SIG-M5 treated with dmso at 0.1 percent for 504 hours (cell line): ENCODE measurements at regions not wholly inside any gene's neighbourhood (a gene's known extent, or its start where the extent isn't known, plus 50 kb on each side); places are given as distances from the start of the nearest gene placed in this dataset.
"Not testable (repeated sequence)": the region's sequence is repeated elsewhere in the genome, so short reads cannot be mapped to it uniquely, and the experiment has no call there.

Experiments
- DNase-seq: peaks from one replicate; lab custom pipeline; 2025; ENCODE audit not compliant: unreplicated experiment; lab: John Stamatoyannopoulos, UW

DNA sequence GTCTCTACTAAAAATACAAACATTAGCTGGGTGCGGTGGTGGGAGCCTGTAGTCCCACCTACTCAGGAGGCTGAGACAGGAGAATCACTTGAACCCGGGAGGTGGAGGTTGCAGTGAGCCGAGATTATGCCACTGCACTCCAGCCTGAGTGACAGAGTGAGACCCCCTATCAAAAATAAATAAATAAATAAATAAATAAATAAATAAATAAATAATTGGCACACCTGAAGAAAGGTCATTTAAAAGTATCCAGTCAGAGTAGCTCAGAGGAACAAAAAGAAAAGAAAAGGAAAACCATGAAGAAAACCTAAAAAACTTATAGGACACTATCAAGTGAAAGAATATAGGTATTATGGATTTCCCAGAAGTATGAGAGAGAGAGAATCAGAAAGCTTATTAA, 330.1 kb upstream of the AR start:
- not testable (repeated sequence) for DNase-seq

DNA sequence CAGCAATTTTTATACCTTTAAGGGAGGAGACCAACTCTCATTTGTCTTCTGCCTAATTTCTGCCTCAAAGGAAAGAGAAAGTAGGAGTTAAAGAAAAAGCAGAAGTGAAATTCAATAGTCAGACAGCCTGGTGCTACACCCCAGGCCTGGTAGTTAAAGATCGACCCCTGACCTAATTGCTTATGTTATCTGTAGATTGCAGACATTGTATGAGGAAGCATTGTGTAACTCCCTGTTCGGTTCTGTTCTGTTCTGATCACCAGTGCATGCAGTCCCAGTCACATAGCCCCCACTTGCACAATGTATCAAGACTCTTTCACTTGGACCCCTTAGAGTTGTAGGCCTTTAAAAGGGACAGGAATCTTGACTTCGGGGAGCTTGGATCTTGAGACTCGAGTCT, 335.9 kb upstream of the AR start:
- DNase-seq, result peak; percentile 22

DNA sequence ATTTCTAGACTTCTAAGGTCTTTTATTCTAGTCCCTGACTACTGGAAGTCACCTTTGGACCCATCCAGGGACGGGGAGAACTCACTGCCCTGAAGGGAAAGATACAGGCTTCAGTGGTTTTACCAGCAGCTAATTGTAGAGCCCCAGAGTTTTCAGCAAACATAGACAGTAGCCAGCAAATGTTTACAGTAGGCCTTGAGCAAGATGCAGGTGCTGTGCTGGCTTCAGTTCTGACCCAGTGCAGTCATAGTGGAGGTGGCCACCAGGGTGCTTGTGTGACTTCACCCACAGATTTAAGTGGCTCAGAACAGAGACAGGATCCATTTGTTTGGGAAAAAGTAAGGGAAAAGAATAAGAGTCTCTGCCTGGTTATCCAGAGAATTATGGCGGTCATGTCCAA, 384.4 kb upstream of the AR start:
- no peak for DNase-seq

DNA sequence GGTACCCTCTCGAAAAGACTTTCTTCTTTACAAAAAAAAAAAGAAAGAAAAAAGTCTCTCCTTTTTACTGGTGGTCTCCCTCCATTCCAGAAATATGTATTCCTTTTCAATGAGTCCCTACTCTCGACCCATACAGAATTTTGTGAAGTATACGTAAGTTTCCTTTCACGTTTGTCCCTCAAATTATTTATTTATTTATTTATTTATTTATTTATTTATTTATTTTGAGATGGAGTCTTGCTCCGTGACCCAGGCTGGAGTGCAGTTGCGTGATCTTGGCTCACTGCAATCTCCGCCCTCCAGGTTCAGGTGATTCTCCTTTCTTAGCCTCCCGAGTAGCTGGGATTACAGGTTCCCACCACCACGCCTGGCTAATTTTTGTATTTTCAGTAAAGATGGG, 429.2 kb upstream of the AR start:
- DNase-seq, result no peak

DNA sequence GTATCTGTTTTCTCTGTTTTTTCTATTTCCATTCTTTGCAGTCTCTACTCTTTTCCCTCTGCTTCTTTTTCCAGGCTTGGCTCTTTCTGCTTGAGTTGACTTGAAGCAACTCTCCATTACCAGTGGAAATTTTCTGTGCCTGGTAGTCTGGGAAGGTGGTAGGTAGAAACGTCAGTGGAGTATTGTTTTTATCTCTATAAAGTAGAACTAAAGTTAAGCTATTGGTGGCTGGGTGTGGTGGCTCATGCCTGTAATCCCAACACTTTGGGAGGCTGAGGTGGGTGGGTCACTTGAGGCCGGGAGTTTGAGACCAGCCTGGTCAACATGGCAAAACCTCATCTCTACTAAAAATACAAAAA, 438.1 kb upstream of the AR start:
- DNase-seq, result no peak

DNA sequence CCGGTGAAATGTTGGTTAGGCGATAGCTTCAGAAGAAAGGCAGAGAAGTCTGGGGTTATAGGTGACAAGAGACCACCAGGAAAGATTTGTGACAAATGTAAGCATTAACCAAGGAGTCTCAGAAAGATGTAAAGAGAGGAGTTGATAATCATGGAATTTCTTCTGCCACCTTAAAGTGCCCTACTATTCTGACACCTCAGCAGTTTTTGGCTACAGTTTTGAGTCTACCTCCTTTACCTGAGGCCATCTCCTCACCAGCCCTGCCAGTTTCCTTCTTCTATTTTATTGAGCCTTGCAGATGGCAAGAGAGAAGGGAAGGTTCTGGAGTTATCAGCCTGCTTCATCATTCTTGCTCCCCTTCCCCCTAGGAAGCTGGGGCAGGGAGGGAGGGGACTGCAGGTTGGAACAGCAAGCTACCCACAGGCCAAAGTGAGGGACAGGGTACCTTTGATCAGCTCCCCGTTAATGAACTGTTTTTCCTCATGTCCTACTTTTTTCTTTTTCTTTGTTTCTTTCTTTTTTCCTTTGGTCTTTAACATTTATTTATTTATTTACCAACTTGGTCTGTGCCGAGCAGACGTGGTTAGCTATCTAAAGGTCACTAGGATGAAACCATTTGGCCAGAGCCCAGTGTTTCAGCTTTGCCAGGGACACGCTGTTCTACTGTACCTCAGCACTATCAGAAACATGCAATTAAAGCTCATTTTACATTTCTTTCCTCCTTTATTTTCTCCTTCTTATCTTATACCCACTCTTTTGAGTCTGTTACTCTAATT, 438.7 kb upstream of the AR start:
- no peak for DNase-seq

DNA sequence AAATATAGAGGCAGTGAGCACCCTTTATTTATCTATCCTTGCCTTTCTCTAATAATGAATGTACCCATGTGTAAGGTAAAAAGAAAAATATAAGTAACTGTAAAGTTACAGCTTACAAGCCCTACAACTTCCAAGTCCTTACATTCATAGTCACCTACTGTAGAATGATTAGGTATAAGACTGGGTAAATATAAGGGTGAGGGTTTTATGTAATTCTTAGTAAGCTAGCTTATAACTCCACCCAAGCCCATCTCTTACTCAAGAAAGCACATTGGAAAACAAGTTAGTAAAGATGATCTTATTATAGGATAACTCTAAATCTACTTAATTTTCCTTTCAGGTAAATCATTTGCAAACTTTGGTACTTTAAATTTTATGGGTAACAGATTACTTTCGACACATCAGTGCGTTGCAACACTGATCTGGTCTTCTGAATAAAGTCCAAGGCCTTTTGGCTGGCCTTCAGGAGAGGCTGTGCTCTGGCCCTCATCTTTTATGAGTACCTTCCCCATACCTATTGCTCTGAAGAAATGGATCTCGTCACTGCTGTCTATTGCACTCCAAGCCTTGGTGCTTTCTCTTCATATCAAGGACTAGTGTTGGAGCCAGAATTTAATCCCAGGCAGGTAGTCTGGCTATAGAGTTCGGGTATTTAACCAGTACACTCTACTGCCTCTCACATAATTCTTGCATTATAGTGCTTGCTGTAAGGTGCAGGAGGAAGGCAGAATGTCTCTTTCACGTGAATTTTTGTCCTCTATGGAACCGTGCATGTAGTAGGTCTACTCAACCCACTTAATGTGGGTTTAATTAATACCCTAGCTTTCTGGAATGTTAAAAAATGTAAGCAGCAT, 443.6 kb upstream of the AR start:
- DNase-seq, result no peak

DNA sequence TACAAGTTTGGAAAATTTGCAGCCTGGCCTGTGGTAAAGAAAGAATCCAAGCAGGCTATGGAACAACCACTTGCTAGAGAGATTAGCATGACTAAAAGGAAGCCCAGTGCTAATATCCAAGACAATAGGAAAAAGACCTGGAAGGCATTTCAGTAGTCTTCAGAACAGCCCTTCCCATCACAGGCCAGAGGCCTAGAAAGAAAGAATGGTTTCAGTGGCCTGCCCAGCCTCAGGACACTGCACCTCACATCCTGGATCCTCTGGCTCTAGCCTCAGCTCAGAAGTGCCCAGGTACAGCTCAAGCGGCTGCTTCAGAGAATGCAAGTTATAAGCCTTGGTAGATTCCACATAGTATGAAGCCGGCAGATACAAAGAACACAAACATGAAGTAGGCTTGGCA, 449.8 kb upstream of the AR start:
- no peak for DNase-seq

DNA sequence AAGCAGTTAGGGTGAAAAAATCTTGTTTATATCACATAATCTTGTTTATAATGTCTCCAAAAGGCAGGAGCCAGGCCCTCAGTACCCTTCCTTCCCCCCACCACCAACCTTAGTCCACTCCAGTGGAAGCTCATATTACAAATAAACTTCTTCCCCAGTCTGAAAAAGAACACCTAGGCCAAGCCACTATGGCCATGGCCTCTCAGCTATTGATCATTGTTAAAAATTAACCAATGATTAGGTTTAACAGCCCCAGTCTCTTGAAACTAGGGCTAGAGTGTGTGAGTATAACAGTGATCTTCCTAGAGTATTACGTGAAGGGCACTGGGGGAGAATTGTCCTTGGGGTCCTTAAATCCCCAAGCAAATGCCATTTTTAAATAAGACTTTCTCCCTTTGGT, 411.9 kb upstream of the EDA2R start:
- no peak for DNase-seq

DNA sequence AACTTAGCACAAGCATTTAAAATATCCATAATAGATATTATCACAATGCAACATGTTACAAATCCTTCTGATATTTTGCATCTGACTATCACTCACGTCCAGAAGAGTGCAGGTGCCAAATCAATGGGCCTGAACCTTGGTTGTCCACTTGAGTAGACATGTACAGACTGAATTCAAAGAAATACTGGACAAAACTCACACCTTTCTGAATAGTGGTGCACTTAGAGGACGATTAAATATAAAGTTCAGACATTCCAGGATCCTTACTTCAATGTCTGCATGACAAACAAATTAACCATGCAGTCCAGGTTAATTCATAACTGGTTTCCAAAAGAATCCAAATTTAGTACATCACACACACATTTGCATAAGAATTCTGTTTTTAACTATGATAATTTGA, 406.0 kb upstream of the EDA2R start:
- DNase-seq, result no peak

DNA sequence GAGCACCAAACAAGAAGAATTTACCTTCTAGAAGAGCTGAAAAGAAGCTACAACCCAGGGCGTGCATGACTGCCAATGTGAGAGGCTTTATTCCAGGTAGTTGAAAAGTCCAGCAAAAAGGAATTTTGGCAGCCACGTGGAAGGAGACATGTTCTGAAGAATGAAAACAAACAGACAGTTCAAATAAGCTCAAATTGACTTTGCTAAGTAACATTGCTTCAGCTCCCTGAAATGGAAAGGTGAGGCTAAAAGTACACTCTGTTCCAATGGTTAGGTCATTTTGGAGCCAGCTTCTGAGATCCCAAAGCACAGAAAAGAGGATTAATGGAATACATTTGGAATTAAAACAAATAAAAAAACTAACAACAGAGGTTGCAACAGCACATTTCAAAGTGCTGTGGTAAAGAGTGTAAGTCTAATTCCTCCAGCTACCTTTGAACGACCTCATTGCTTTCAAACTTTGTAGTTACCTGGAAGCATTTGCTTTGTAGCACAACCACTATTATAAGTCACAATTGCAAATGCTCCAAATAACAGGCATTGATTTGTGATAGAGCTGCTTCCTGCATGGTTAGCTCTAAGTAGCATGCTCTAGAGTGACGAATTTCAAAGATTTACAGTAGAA, 405.3 kb upstream of the EDA2R start:
- DNase-seq, result no peak

DNA sequence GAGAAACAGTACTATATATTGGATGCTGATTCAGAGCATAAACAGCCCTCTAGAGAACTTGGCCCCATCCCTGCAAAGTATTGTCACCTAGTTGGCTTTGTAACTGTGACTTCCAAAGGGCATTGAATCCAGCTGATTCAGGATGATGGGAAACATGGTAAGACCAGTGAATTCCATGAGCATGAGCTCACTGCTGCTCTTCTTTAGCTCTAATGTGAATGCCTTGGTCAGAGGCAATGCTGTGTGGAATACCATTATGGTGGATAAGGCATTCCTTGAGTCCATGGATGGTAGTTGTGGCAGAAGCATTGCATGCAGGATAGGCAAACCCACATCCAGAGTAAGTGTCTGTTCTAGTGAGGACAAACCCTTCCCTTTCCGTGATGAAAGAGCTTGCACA, 365.6 kb upstream of the EDA2R start:
- no peak for DNase-seq

DNA sequence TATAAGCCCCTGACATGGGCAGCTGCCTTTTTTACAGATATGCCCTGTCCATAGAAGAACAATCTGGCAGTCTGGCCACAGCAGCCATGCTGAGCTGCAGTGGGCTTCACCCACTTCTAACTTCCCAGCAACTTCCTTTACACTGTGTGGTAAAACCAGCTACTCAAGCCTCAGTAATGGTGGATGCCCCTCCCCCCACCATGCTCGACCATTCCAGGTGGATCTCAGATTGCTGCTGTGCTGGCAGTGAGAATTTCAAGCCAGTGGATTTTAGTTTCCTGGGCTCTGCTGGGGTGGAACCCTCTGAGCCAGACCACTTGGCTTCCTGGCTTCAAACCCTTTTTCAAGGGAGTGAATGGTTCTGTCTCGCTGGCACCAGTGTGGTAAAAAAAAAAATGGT, 355.9 kb upstream of the EDA2R start:
- DNase-seq, result no peak

DNA sequence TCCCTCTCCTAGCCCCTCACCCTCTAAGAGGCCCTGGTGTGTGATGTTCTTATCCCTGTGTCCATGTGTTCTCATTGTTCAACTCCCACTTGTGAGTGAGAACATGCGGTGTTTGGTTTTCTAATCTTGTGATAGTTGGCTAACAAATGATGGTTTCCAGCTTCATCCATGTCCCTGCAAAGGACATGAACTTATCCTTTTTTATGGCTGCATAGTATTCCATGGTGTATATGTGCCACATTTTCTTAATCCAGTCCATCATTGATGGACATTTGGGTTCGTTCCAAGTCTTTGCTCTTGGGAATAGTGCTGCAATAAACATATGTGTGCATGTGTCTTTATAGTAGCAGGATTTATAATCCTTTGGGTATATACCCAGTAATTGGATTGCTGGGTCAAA, 353.2 kb upstream of the EDA2R start:
- not testable (repeated sequence) for DNase-seq

DNA sequence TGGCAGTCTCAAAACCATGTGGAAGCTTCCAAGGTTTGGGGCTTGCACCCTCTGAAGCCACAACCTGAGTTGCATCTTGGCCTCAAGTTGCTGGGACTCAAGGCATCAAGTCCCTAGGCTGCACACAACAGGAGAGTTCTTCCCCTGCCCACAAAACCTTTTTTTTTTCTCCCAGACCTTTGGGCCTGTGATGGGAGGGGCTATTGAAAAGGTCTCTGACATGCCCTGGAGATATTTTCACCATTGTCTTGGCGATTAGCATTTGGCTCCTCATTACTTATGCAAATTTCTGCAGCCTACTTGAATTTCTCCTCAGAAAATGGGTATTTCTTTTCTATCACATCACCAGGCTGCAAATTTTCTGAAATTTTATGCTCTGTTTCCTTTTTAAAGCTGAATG, 349.5 kb upstream of the EDA2R start:
- DNase-seq, result no peak

DNA sequence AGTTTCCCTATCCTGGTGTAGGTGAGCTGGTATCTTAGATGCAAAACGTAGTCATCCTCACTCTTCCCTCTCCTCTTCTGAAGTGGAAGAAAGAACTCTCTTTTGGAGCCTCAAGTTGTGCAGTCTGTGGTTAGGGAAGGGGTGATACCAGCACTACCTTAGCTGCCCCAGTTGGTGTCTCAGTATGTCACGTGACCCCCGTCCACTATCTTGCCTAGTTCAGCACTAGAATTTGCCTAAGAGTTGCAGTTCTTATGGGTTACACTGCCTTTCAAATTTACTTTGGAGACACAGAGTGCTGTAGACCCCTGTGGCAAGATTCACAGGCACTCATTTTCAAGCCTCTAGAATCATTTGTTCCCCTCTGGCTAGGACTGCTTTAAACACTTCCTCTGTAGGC, 322.8 kb upstream of the EDA2R start:
- DNase-seq, result no peak

DNA sequence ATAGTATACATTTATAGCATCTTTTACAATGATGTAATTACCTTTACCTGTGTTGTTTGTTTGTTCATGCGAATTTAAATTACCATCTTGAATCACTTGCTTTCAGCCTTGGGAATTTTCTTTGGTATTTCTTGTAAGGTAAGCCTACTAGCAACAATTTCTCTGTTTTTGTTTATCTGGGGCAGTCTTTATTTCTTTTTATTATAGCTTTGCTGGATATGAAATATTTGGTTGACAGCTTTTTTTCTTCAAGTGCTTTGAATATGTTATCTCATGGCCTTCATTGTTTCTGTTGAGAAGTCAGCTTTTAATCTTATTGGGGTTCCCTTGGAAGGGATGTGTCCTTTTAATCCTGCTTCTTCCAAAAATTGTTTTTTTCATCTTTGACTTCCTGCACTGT, 292.8 kb upstream of the EDA2R start:
- no peak for DNase-seq

DNA sequence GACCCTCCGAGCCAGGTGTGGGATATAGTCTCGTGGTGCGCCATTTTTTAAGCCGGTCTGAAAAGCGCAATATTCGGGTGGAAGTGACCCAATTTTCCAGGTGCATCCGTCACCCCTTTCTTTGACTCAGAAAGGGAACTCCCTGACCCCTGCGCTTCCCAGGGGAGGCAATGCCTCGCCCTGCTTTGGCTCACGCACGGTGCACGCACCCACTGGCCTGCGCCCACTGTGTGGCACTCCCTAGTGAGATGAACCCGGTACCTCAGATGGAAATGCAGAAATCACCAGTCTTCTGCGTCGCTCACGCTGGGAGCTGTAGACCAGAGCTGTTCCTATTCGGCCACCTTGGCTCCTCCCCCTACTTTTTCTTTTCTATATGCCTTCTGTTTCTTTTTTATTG, 291.6 kb upstream of the EDA2R start:
- not testable (repeated sequence) for DNase-seq

DNA sequence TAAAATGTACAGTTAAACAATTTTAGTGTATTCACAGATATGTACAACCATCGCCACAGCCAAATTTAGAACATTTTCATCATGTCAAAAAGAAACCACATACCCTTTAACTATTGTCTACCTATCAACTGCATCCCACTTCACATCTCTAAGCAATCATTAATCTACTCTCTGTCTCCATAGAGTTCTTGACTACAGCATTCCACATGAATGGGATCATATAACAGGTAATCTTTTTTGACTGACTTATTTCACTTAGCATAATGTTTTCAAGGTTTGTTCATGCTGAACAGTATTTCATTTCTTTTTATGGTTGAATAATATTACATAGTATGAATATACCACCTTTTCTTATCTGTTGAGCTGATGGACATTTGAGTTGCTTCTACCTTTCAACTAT, 281.4 kb upstream of the EDA2R start:
- DNase-seq, result no peak

DNA sequence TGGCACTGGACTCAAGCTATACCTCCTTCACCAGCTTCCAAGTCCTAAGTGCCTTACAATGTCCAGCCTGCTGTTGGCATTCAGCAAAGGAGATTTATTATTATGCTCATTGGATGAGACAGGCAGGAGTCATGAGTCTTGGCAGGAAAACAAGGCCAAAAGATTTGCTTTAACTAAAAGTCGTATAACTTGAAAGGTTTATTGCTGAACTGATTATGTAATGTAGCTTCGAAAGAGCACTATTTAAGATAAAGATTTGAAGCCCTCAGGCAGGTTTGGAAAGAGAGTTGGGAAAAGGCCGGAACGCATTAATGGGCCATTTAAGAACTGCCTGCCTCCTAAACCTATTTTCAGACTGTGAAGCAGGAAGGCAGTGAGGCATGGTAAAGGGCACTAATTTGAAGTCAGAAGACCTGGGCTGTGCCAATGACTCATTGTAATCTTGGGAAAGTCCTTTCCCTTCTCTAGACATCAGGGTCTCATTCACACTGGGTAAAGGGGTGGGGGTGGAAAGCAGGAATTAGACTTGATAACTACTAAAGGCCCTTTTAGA, 280.5 kb upstream of the EDA2R start:
- no peak for DNase-seq

DNA sequence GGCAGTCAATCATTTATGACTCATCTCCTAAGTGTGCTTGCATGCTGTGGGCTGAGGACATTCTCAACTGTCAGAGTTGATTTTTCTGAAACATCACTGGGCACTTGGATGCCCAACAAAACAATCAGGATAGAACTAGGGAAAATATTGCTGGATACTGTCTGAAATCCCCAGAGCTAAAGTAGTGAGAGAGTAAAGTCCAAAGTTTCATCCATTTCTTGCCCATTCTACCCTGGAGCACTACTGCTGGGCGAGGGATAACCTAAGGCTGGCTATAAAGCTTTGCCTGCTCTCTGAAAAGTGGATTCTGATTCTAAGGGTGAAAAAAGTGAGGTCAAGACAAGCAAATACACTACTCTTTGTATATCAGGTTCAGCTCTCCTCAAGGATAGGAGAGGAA, 279.6 kb upstream of the EDA2R start:
- DNase-seq, result no peak

DNA sequence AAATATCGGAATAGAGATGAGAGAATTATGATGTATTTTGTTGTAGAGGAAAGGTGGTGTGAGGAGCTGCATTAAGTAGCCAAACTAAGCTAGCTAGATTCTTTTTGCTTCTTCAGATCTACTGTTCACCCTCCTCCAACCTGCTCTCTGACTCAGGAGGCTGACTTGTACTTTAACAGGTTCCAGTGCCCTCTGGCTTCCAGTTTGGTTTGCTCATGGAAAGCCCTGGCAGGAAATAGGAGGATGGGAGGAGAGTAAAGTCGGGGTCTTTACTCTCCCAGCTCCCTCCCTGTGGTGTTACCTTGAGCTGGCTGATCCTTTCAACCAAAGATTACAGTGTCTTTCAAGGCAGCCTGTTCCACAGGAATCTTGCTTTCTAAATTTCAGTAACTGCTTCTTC, 277.0 kb upstream of the EDA2R start:
- DNase-seq, result no peak
